Stimulated activated CD8-positive, alpha-beta memory T cell treated with anti-CD3 and anti-CD28 coated beads, Interleukin-15, amount 100 ng/mL, for 4 hours (primary cell): ENCODE measurements at regions not wholly inside any gene's neighbourhood (a gene's known extent, or its start where the extent isn't known, plus 50 kb on each side); places are given as distances from the start of the nearest gene placed in this dataset.

Experiments used
- DNase-seq, 2 donors: peaks; one replicate each; pipeline ENCODE4 v3.0.0-alpha.2; 2020; ENCODE audit warnings: low read depth in 2 of 2

- no peak for DNase-seq
These were observed 140.8 kb upstream of the TSC22D2 start for GRCh38 chr3:150267288-150267687.

GRCh38 chr3:150265305-150265704 lies 142.8 kb upstream of the TSC22D2 start:
- no peak for DNase-seq

GRCh38 chr3:150264561-150265279 lies 143.4 kb upstream of the TSC22D2 start:
- no peak for DNase-seq

- no peak for DNase-seq
These were observed 146.1 kb upstream of the TSC22D2 start for GRCh38 chr3:150261958-150262357.

- DNase-seq, result no peak
These were observed 146.7 kb upstream of the TSC22D2 start for GRCh38 chr3:150261418-150261817.

GRCh38 chr3:150260398-150260710 lies 147.7 kb upstream of the TSC22D2 start:
- no peak for DNase-seq

GRCh38 chr3:150259526-150260397 lies 148.3 kb upstream of the TSC22D2 start:
- no peak for DNase-seq

- no peak for DNase-seq
These were observed 151.3 kb upstream of the TSC22D2 start for GRCh38 chr3:150256782-150257181.

GRCh38 chr3:150256318-150256717 lies 151.8 kb upstream of the TSC22D2 start:
- DNase-seq, result no peak

GRCh38 chr3:150255826-150256225 lies 152.3 kb upstream of the TSC22D2 start:
- no peak for DNase-seq

GRCh38 chr3:150255413-150255812 lies 152.7 kb upstream of the TSC22D2 start:
- no peak for DNase-seq

GRCh38 chr3:150254309-150254708 lies 153.8 kb upstream of the TSC22D2 start:
- DNase-seq, result no peak

GRCh38 chr3:150253622-150254021 lies 154.5 kb upstream of the TSC22D2 start:
- no peak for DNase-seq

GRCh38 chr3:150252462-150252861 lies 155.6 kb upstream of the TSC22D2 start:
- no peak for DNase-seq

GRCh38 chr3:150251187-150252062 lies 156.7 kb upstream of the TSC22D2 start:
- DNase-seq, result no peak

GRCh38 chr3:150249779-150250470 lies 158.2 kb upstream of the TSC22D2 start:
- no peak for DNase-seq

- DNase-seq, result no peak
These were observed 159.0 kb upstream of the TSC22D2 start for GRCh38 chr3:150248888-150249681.

- DNase-seq, result no peak
These were observed 159.8 kb upstream of the TSC22D2 start for GRCh38 chr3:150248116-150248887.

GRCh38 chr3:150247441-150247840 lies 160.7 kb upstream of the TSC22D2 start:
- no peak for DNase-seq

- no peak for DNase-seq
These were observed 164.6 kb upstream of the TSC22D2 start for GRCh38 chr3:150243466-150243865.
